HEK293 (cell line): ENCODE measurements at regions not wholly inside any gene's neighbourhood (a gene's known extent, or its start where the extent isn't known, plus 50 kb on each side); places are given as distances from the start of the nearest gene placed in this dataset.

Source experiments
- FEZF1 ChIP-seq: fragments of 450-650 bp; formaldehyde crosslinking; IDR thresholded peaks from 2 replicates; pipeline ENCODE4 v1.5.1; 2016; ENCODE audit warnings: missing biosample characterization, missing genetic modification characterization
- GFI1B ChIP-seq: fragments of 450-650 bp; formaldehyde crosslinking; IDR thresholded peaks from 2 replicates; pipeline ENCODE4 v1.5.1; 2016; ENCODE audit warnings: missing biosample characterization, missing genetic modification characterization
- IKZF3 ChIP-seq: fragments of 450-650 bp; IDR thresholded peaks from 2 replicates; pipeline ENCODE4 v1.5.0; 2018; ENCODE audit warnings: missing biosample characterization, mild to moderate bottlenecking, missing genetic modification characterization, moderate library complexity
- YY1 ChIP-seq: fragments of 450-650 bp; formaldehyde crosslinking; IDR thresholded peaks from 2 replicates; pipeline ENCODE4 v1.5.1; 2018; ENCODE audit warnings: missing biosample characterization, missing genetic modification characterization
- ZBTB44 ChIP-seq: fragments of 450-650 bp; IDR thresholded peaks from 2 replicates; pipeline ENCODE4 v1.5.1; 2018; ENCODE audit warnings: missing biosample characterization, mild to moderate bottlenecking, missing genetic modification characterization
- ZBTB8A ChIP-seq: fragments of 450-650 bp; formaldehyde crosslinking; IDR thresholded peaks from 2 replicates; pipeline ENCODE4 v1.5.1; 2016; ENCODE audit warnings: missing biosample characterization, missing genetic modification characterization
- ZNF350 ChIP-seq: fragments of 450-650 bp; formaldehyde crosslinking; IDR thresholded peaks from 2 replicates; pipeline ENCODE4 v1.5.0; 2017; ENCODE audit warnings: missing biosample characterization, mild to moderate bottlenecking, missing genetic modification characterization
- ZNF585B ChIP-seq: fragments of 450-650 bp; formaldehyde crosslinking; IDR thresholded peaks from 2 replicates; pipeline ENCODE4 v1.5.1; 2016; ENCODE audit warnings: missing biosample characterization, missing genetic modification characterization
- ZNF791 ChIP-seq: fragments of 450-650 bp; formaldehyde crosslinking; IDR thresholded peaks from 2 replicates; pipeline ENCODE4 v1.5.1; 2016; ENCODE audit warnings: missing biosample characterization, missing genetic modification characterization
- TF ChIP-seq, protein P1 (sequence below): fragments of 450-650 bp; formaldehyde crosslinking; IDR thresholded peaks from 2 replicates; pipeline ENCODE4 v1.5.1; 2016; ENCODE audit warnings: missing biosample characterization, missing genetic modification characterization
- TF ChIP-seq, protein P2 (sequence below): fragments of 450-650 bp; formaldehyde crosslinking; IDR thresholded peaks from 2 replicates; pipeline ENCODE4 v1.5.1; 2016; ENCODE audit warnings: missing biosample characterization, missing genetic modification characterization
- TF ChIP-seq, protein P3 (sequence below): fragments of 450-650 bp; formaldehyde crosslinking; IDR thresholded peaks from 2 replicates; pipeline ENCODE4 v1.5.1; 2016; ENCODE audit warnings: missing biosample characterization, missing genetic modification characterization
- TF ChIP-seq, protein P4 (sequence below): fragments of 450-650 bp; formaldehyde crosslinking; IDR thresholded peaks from 2 replicates; pipeline ENCODE4 v1.5.1; 2017; ENCODE audit warnings: missing biosample characterization, missing genetic modification characterization

GRCh38 chr3:107450254-107450893 lies 72.4 kb upstream of the BBX start:
- TF ChIP-seq, protein P1, sequence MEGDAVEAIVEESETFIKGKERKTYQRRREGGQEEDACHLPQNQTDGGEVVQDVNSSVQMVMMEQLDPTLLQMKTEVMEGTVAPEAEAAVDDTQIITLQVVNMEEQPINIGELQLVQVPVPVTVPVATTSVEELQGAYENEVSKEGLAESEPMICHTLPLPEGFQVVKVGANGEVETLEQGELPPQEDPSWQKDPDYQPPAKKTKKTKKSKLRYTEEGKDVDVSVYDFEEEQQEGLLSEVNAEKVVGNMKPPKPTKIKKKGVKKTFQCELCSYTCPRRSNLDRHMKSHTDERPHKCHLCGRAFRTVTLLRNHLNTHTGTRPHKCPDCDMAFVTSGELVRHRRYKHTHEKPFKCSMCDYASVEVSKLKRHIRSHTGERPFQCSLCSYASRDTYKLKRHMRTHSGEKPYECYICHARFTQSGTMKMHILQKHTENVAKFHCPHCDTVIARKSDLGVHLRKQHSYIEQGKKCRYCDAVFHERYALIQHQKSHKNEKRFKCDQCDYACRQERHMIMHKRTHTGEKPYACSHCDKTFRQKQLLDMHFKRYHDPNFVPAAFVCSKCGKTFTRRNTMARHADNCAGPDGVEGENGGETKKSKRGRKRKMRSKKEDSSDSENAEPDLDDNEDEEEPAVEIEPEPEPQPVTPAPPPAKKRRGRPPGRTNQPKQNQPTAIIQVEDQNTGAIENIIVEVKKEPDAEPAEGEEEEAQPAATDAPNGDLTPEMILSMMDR (tag by site-specific recombination), result no peak
- TF ChIP-seq ZBTB44 (no peak), ZBTB8A (tag by site-specific recombination) (no peak), ZNF350 (tag by site-specific recombination) (no peak), IKZF3 (tag by site-specific recombination) (no peak), ZNF585B (tag by site-specific recombination) (no peak), ZNF791 (tag by site-specific recombination) (no peak), GFI1B (tag by site-specific recombination) (no peak), YY1 (tag by site-specific recombination) (no peak), FEZF1 (tag by site-specific recombination) (no peak)
- TF ChIP-seq, protein P2, sequence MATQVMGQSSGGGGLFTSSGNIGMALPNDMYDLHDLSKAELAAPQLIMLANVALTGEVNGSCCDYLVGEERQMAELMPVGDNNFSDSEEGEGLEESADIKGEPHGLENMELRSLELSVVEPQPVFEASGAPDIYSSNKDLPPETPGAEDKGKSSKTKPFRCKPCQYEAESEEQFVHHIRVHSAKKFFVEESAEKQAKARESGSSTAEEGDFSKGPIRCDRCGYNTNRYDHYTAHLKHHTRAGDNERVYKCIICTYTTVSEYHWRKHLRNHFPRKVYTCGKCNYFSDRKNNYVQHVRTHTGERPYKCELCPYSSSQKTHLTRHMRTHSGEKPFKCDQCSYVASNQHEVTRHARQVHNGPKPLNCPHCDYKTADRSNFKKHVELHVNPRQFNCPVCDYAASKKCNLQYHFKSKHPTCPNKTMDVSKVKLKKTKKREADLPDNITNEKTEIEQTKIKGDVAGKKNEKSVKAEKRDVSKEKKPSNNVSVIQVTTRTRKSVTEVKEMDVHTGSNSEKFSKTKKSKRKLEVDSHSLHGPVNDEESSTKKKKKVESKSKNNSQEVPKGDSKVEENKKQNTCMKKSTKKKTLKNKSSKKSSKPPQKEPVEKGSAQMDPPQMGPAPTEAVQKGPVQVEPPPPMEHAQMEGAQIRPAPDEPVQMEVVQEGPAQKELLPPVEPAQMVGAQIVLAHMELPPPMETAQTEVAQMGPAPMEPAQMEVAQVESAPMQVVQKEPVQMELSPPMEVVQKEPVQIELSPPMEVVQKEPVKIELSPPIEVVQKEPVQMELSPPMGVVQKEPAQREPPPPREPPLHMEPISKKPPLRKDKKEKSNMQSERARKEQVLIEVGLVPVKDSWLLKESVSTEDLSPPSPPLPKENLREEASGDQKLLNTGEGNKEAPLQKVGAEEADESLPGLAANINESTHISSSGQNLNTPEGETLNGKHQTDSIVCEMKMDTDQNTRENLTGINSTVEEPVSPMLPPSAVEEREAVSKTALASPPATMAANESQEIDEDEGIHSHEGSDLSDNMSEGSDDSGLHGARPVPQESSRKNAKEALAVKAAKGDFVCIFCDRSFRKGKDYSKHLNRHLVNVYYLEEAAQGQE (tag by site-specific recombination), result no peak
- TF ChIP-seq, protein P3, sequence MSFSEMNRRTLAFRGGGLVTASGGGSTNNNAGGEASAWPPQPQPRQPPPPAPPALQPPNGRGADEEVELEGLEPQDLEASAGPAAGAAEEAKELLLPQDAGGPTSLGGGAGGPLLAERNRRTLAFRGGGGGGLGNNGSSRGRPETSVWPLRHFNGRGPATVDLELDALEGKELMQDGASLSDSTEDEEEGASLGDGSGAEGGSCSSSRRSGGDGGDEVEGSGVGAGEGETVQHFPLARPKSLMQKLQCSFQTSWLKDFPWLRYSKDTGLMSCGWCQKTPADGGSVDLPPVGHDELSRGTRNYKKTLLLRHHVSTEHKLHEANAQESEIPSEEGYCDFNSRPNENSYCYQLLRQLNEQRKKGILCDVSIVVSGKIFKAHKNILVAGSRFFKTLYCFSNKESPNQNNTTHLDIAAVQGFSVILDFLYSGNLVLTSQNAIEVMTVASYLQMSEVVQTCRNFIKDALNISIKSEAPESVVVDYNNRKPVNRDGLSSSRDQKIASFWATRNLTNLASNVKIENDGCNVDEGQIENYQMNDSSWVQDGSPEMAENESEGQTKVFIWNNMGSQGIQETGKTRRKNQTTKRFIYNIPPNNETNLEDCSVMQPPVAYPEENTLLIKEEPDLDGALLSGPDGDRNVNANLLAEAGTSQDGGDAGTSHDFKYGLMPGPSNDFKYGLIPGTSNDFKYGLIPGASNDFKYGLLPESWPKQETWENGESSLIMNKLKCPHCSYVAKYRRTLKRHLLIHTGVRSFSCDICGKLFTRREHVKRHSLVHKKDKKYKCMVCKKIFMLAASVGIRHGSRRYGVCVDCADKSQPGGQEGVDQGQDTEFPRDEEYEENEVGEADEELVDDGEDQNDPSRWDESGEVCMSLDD (tag by site-specific recombination), result no peak
- TF ChIP-seq, protein P4, sequence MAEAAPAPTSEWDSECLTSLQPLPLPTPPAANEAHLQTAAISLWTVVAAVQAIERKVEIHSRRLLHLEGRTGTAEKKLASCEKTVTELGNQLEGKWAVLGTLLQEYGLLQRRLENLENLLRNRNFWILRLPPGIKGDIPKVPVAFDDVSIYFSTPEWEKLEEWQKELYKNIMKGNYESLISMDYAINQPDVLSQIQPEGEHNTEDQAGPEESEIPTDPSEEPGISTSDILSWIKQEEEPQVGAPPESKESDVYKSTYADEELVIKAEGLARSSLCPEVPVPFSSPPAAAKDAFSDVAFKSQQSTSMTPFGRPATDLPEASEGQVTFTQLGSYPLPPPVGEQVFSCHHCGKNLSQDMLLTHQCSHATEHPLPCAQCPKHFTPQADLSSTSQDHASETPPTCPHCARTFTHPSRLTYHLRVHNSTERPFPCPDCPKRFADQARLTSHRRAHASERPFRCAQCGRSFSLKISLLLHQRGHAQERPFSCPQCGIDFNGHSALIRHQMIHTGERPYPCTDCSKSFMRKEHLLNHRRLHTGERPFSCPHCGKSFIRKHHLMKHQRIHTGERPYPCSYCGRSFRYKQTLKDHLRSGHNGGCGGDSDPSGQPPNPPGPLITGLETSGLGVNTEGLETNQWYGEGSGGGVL (tag by site-specific recombination), result no peak
